HG03060 (cell line): ENCODE measurements at regions not wholly inside any gene's neighbourhood (a gene's known extent, or its start where the extent isn't known, plus 50 kb on each side); places are given as distances from the start of the nearest gene placed in this dataset.
"Not testable (repeated sequence)": the region's sequence is repeated elsewhere in the genome, so short reads cannot be mapped to it uniquely, and the experiment has no call there.

Source experiments
- ATAC-seq: cut with Tn5 transposase; IDR thresholded peaks from one replicate; pipeline ENCODE4 v1.9.1; 2021; ENCODE audit warnings: low read depth, moderate number of reproducible peaks; ENCODE audit not compliant: unreplicated experiment

DNA sequence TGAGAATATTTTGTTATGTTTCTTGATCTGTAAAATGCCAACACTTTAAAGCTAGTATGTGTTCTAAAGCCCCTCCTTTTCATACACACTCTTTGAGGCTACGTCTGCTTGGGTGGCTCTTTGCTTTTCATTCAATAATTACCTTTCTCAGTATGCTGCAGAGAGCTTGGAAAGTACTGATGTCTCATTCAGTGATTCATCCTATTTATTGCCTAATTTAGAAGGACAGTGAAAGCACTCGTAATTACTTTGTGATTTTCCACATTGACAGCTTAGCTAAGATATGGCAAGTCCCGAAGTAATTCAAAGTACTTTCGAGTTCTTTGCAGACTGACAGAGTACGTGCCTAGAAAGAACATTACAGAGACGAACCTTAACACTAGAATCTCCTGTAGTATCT is 57.2 kb downstream of the BMP15 start:
- no peak for ATAC-seq

DNA sequence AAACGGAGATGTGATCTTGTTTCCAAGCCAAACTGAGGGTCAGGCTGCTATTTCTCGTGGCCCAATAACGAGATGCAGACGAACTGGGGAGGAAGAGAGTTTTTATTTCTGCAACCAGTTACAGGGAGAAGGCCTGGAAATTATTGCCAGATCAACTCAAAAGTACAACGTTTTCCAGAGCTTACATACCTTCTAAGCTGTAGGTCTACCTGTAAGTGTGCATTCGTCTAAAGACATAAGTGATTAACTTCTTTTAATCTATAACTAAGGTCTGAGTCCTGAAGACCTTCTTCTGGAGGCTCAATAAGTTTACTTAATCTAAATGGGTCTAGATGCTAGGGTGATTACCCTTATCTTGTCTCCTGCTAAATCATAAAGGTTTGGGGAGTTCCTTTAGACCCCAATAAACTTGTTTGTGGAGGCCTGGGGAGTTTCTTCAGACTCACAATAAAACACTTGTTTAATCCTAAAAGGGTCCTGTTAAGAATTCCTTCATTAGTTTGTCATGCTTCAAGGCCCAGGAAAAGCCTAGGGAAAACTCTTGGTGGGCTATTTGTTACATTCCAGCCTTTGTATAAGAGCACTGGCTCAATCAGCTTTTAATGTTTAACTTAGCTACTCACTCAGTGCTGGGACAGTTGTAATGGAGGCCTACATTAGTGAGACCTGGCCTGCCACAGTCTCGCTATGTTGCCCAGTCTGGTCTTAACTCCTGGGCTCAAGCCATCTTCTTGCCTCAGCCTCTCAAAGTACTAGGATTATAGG is 58.5 kb downstream of the BMP15 start:
- ATAC-seq = not testable (repeated sequence)

DNA sequence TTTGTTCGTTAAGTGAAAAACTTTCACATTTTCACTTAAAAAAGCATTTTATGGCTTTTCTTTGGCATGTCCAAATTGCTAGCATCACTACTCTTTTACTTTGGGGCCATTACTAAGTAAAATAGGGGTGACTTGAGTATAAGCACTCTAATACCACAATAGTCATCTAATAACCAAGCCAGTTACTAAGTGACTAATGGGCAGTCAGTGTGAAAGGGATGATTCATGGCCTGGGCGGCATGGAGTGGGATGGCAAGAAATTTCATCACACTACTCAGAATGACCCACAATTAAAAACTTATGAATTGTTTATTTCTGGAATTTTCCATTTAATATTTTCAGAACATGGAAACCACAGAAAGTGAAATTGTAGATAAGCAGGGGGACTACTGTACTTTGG is 60.9 kb downstream of the BMP15 start:
- no peak for ATAC-seq

DNA sequence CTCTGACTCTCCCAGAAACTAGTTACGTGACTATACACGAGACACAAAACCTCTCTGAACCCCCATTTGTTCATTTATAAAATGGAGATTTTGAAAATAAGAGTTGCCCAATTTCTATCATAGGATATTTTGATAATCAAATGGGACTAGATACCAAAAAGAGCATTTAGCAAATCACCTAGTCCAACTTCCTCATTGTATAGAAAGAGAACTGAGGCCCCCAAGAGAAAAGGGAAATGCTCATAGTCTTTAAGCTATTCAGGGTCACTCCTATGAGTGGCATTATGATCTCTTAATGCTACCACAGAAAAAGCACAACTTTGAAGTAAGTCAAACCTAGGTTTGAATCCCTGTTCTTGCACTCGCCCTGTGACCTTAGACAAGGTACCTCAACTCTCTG is 62.7 kb downstream of the BMP15 start:
- ATAC-seq = no peak

DNA sequence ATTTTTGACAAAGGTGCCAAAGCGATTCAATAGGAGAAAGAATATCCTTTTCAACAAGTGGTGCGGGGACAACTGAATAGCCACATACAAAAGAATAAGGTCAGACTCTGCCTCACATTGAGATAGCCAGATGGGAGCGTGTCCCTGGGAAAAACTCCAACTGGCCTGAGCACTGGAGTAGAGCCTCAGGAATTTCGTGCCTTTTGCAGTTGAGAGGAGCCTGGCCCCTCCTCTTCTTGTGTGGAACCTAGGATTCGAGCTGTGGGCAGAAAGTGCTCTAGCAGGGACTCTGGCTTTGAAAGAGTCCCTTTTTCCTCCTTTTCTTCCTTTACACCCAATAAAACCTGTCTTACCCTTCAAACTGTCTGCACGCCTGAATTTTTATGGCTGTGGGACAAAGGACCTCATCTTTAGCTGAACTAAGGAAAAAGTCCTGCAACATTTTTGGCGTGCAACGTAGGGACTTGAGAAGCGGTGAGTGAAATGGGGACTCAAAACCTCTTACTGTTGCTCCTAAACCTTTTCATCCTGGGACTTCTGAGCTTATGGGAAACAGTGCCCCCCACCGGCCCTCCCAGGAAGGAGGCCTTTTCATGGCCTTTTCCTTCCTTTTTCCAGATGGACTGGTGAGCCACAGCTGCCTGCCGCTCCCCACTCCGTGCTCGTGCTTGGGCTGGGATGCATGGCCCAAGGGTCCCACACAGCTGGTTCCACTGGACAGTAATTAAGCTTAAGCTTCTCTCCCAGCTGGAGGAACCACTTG is 68.6 kb downstream of the BMP15 start:
- no peak for ATAC-seq

DNA sequence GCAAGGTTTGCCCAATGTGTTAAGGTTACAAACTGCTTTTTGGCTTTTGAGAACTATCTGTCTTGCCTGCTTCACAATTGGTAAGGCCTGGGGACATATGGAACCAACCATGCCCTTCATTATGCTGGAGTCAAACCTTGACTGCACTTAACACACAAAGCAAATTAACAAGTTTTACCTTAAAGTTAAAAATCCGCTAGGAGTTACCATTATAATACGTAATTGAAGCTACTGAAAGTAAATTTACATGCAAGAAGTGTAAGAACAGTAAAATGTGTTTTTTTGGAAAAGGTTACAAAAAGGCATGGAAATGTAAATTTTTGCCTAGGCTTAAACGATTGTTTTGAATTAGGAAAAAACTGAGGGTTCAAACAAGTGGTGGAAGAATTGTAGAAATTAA is 69.7 kb downstream of the BMP15 start:
- no peak for ATAC-seq

DNA sequence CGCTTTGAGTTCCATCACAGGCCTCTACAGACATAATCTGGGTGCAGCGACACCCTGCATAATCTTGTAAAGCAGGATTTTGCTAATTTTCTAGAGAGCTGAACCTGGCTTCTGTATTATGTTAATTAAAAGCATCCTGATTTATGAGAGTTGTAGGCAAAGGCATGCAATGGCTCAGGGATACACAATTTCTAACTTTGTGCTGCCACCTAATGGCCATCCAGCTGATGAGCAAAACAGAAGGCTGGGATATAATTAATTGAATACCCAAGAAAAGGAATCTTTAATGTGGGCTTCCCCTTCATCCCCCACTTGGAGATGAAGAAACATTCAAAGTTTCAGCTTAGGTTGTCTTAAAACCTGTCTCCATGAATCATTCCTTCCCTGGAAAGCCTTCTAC is 78.1 kb downstream of the BMP15 start:
- no peak for ATAC-seq

DNA sequence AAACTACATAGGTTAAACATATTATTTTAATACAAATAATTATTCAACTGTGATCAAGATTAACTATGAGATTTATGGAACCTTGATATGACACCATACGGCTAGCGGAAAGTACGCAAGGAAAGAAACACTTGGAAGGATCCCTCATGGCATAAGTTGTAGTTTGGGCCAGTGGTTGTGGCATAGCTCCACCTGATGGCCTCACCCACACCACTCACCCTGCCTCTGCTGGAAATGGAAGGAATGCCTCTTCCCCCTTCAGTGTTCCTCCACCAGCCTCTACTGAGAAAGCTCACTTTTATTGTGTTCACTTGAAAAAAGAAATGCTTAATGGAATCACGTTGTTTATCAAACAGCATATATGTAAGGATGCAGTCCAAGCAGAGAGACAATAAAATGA is 86.4 kb downstream of the BMP15 start:
- no peak for ATAC-seq

DNA sequence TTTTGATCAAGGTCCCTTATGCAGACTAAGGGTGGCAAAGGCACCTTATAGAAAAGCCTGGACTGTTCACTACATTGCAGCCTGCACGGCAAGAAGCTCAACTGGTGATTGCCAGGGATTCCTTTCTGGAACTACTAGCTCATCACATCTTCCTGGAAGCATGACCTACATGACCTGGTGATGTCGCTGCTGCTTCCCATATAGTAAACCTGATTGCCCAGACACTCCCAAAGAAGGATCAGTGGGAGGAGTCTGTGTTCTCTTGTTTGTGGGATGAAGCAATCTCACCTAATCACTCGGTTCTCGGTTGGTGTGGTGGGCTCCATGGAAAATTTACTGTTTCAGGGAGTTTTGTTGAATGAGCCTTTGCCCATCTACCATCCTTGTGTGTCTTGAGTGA is 89.8 kb downstream of the BMP15 start:
- ATAC-seq = not testable (repeated sequence)

DNA sequence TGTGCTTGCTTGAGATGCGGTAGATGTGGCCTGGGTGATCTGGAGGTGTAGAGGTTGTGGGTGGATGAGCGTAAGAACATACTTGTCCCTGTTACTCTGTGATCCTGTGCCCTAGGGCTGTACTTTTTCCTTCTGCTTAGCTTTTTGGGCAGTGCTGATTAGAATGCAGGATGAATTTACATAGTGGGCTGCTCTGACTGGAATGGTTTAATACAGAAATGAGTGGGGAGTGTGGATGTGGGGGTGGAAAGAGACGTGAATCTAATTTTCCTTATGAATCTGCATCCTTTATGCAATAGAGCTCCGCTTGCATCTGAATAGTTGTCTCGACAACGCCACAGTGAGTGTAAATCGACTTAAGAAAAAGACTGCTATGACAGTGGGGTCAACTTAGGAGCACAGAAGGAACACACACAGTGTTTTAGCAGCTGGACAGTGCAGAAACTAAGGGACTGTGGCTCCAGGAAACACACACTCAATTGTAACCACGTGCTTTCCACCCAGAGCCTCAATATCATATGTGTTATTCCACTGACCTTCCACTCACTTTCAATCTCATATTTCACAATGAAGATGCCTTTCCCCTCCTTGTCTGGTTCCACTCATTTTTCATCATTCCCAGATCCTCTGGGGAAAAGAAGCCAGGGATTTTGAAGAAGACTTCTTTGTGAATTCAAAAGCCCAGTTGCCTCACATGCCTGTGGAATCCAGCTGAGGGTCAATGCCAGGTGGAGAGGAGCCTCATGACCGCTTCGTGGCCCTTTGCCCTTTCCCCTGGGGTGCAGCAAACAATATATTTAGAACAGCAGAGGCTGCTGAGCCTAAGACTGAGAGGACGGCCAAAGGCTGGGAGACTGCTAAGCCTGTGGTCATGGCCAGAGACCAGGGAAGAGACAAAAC is 91.4 kb downstream of the BMP15 start:
- ATAC-seq = not testable (repeated sequence)

DNA sequence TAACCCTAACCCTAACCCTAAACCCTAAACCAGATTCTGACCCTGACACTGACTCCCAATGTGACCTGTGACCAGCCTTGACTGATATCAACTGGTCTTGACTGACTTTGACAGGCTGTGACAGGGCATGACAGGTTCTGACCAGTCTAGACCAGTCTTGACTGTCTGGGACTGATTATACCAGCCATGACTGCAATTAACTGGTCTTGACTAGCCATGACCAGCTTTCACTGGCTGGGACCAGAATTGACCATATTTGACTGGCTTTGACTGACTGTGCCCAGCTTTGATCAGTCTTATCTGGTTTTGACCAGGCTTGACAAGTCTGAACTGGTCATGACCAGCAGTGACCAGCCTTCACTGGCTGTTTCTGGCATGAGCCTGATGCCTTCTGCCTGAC is 95.5 kb downstream of the BMP15 start:
- ATAC-seq = no peak

DNA sequence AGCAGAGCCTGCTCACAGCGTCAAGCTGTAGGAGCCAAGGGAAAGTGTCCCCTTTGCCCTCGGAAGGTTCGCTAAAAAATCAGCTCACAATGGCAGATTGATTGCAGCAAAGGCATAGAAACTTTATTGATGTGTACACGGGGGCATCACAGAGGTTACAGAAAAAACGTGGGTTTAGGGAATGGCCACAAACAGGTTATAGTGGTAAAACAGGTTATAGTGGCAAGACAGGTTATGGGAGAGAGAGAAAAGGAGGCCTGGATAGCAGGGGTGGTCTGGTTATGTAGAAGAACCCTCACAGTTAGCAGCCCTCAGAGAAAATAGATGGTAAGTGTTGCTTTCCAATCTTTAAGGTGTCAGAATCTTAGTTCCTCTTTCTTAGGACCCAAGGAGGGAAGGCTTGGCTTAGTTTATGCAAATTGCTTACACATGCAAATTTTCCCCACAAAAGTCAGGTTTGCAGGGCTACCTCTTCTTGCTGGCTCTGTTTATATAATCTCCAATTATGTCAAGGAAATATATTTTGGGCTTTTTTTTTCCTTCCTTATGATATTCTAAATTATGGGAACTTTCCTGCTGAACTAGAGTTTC is 113.7 kb downstream of the BMP15 start:
- peak; percentile 89 for ATAC-seq

DNA sequence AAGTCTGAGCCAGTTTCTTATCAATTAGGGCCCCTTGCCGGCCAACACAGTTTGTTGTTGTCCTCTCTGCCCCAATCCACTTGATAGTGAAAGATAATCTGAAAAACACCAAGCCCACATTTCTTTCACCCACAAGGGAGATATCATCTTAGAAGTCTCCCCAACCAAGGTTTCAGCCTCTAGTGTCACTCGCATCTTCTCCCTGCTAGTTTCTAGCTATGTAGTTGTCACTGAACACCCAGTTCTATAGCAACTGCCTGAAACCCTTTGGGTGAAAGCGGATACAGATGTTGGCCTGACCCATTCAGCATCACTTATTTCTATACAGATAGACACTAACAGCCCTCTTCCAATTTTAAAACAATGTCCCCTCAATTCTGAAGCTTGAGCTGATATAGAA is 116.3 kb downstream of the BMP15 start:
- no peak for ATAC-seq

DNA sequence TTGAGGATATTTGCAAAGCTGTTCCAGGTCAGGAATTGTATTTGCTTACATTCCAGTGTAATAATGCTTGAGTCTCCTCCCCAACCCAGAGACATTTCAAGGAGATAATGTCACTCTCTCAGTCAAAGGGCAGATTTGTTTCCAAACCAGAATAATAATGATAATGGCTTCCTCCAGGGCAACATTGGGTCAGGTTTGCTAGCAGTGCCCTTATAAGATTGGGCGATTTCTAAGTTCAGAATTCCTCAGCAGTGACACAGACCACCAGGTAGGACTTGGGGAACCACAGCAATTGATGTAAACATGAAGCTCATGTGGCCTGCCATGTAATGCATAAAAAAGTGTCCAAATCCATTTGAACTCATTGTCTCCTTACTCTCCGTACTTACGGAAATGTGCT is 125.2 kb downstream of the BMP15 start:
- ATAC-seq = no peak

DNA sequence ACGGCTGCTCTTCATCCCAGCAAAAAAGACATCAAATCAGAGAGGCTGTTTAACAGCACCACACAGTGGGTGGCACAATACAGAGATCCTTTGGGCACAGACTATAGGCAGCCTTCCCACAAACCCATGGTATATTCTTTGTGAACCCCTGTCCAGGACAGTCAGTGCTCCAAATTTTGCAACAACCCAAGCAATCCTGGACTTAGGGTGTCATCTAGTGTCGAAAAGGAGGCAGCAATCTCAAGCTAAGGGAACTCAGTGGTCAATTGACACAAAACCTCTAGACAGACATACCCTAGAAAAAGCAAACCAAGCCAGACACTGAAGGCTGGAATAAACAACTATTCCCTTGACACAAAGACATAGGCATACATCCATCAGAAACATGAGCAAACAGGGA is 137.4 kb downstream of the BMP15 start:
- ATAC-seq = no peak

DNA sequence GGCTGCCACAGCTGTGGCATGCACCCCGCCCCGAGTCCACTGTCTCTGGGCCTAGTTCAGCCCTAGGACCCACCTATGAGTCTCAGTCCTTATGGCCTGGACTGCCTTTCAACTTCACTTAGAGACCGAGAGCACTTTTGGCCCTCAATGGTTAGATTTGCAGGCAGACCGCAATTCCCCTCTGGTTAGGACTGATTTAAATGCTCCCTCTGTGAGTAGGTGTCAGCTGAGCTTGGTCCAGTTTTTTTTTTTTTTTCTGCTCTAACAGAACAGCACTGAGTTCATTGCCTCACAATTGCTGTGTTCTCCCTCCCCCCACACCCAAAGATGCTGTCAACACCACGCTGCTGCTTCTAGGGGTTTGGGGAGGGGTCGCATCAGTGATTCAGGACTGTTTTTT is 143.2 kb downstream of the BMP15 start:
- no peak for ATAC-seq

DNA sequence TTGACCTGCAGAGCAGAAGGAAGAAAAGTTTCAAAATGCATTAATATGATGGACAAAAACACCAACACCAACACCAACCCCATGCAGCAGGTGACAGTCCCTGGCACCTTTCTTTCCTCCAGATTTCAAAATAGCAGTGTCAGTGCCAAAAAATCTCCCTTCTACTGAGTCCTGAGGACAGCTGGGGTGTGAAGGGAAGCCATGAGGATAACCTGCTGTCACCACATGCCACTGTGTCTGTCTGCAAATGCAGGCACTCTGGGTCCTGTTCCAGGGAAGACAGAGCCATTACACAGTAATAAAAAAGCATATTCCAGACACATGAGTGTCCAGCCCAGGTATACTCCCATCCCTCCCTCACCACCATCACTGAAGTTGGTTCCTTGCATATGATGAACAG is 187.5 kb downstream of the BMP15 start:
- no peak for ATAC-seq

DNA sequence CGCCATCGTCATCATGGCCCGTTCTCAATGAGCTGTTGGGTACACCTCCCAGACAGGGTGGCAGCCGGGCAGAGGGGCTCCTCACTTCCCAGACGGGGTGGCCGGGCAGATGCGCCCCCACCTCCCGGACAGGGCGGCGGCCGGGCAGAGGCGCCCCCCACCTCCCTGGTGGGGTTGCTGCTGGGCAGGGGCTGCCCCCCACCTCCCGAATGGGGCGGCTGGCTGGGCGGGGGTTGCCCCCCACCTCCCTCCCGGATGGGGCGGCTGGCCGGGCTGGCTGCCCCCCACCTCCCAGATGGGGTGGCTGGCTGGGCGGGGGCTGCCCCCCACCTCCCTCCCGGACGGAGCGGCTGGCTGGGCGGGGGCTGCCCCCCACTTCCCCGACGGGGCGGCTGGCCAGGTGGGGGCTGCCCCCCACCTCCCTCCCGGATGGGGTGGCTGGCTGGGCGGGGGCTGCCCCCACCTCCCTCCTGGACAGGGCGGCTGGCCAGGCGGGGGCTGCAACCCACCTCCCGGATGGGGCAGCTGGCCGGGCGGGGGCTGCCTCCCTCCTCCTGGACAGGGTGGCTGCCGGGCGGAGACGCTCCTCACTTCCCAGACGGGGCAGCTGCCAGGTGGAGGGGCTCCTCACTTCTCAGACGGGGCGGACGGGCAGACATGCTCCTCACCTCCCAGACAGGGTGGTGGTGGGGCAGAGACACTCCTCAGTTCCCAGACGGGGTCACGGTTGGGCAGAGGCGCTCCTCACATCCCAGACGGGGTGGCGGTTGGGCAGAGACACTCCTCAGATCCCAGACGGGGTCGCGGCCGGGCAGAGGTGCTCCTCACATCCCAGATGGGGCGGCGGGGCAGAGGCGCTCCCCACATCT is 208.8 kb downstream of the BMP15 start:
- not testable (repeated sequence) for ATAC-seq

DNA sequence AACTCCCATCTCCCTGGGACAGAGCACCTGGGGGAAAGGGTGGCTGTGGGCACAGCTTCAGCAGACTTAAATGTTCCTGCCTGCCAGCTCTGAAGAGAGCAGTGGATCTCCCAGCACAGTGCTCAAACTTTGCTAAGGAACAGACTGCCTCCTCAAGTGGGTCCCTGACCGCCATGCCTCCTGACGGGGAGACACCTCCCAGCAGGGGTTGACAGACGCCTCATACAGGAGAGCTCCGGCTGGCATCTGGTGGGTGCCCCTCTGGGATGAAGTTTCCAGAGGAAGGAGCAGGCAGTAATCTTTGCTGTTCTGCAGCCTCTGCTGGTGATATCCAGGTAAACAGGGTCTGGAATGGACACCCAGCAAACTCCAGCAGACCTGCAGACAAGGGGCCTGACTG is 206.9 kb upstream of the NUDT10 start:
- not testable (repeated sequence) for ATAC-seq
